ENCODE measurements at regions not wholly inside any gene's neighbourhood (a gene's known extent, or its start where the extent isn't known, plus 50 kb on each side); places are given as distances from the start of the nearest gene placed in this dataset.

DNA sequence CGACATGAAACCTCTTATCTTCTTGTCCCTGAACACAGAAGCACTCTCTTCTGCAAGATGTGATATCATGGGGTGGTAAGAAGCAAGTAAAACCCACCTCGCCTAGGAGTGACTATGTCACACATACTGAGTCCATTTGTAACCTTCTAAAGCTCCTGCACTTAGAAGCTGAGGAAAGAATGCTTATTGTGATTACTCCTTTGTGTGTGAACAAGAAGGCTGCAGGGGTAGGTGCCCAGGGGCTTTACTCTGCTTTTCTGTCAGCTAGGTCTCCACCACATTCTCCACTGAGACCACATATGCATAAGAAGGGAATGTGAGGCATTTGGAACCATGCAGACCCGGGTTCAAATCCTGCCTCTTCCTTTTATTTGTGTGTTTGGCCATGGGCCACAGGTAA, 144.3 kb downstream of the DMRTA2 start:
- no peak overlapping the region for H3K27ac ChIP-seq (ENCODE audit: low read depth in 1 of 2, low read length in 2 of 2)
- no peak overlapping the region for H3K4me3 ChIP-seq (replicated peaks in 1 of 3; ENCODE audit: low read depth in 2 of 3, low read length in 3 of 3)
- no peak overlapping the region for H3K4me2 ChIP-seq (replicated peaks; ENCODE audit: extremely low read depth, low read length, poor library complexity, severe bottlenecking)
- no peaks in the 10 kb centered on the region for H3K4me1 ChIP-seq (ENCODE audit: control insufficient read depth in 1 of 2, insufficient read depth in 2 of 2, low read length in 2 of 2)
- no peak overlapping the region for H2AFZ ChIP-seq (ENCODE audit: insufficient read depth, low read depth, low read length, poor library complexity, severe bottlenecking)
- H3K79me2 ChIP-seq (ENCODE audit: insufficient read depth, low read length) = no peaks in the 10 kb centered on the region
- H3K27me3 ChIP-seq (ENCODE audit: control insufficient read depth in 2 of 2, insufficient read depth in 2 of 2, low read length in 2 of 2) = no peaks in the 10 kb centered on the region
- Mint-ChIP-seq H3K4me3 (no peak overlapping the region), H3K4me1 (no peaks in the 10 kb centered on the region), H3K27ac (no peak overlapping the region), H3K36me3 (no peaks in the 10 kb centered on the region), H3K27me3 (ENCODE audit: low read depth in 3 of 3) (peaks cover 4 to 15% (median 15%) of the 10 kb centered on the region in 3 donors), H3K9me3 (no peaks in the 10 kb centered on the region)
- H4K20me1 ChIP-seq (ENCODE audit: insufficient read depth, low read length) = no peaks in the 10 kb centered on the region
- intact Hi-C loops (cut with micrococcal nuclease) = no loop called here
- TF ChIP-seq, protein P1, sequence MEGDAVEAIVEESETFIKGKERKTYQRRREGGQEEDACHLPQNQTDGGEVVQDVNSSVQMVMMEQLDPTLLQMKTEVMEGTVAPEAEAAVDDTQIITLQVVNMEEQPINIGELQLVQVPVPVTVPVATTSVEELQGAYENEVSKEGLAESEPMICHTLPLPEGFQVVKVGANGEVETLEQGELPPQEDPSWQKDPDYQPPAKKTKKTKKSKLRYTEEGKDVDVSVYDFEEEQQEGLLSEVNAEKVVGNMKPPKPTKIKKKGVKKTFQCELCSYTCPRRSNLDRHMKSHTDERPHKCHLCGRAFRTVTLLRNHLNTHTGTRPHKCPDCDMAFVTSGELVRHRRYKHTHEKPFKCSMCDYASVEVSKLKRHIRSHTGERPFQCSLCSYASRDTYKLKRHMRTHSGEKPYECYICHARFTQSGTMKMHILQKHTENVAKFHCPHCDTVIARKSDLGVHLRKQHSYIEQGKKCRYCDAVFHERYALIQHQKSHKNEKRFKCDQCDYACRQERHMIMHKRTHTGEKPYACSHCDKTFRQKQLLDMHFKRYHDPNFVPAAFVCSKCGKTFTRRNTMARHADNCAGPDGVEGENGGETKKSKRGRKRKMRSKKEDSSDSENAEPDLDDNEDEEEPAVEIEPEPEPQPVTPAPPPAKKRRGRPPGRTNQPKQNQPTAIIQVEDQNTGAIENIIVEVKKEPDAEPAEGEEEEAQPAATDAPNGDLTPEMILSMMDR (IDR thresholded peaks at IDR 0.05) = no peak
- H3K36me3 ChIP-seq (replicated peaks in 1 of 2; ENCODE audit: control insufficient read depth in 1 of 2, insufficient read depth in 2 of 2, low read length in 2 of 2) = no peaks in the 10 kb centered on the region
- H3K9me3 ChIP-seq (replicated peaks in 1 of 2; ENCODE audit: control insufficient read depth in 1 of 2, insufficient read depth in 1 of 2, low read length in 2 of 2) = no peaks in the 10 kb centered on the region
- no CpG with 5 or more reads among the region's 3 CpGs for WGBS (ENCODE audit: insufficient coverage)
- no peak overlapping the region for H3K9ac ChIP-seq (ENCODE audit: insufficient read depth, low read length, poor library complexity, severe bottlenecking)
- DNase-seq = no peak

GRCh38 chr1:50278410-50278809, 144.8 kb downstream of the DMRTA2 start:
- H3K27me3 Mint-ChIP-seq (ENCODE audit: low read depth in 3 of 3) = peaks cover 6 to 15% (median 15%) of the 10 kb centered on the region in 3 donors
- Histone ChIP-seq H3K27me3 (ENCODE audit: control insufficient read depth in 2 of 2, insufficient read depth in 2 of 2, low read length in 2 of 2) (no peaks in the 10 kb centered on the region), H3K4me1 (ENCODE audit: control insufficient read depth in 1 of 2, insufficient read depth in 2 of 2, low read length in 2 of 2) (no peaks in the 10 kb centered on the region), H3K9me3 (replicated peaks in 1 of 2; ENCODE audit: control insufficient read depth in 1 of 2, insufficient read depth in 1 of 2, low read length in 2 of 2) (no peaks in the 10 kb centered on the region), H3K9ac (ENCODE audit: insufficient read depth, low read length, poor library complexity, severe bottlenecking) (no peak overlapping the region), H4K20me1 (ENCODE audit: insufficient read depth, low read length) (no peaks in the 10 kb centered on the region), H3K36me3 (replicated peaks in 1 of 2; ENCODE audit: control insufficient read depth in 1 of 2, insufficient read depth in 2 of 2, low read length in 2 of 2) (no peaks in the 10 kb centered on the region), H3K4me2 (replicated peaks; ENCODE audit: extremely low read depth, low read length, poor library complexity, severe bottlenecking) (no peak overlapping the region), H3K79me2 (ENCODE audit: insufficient read depth, low read length) (no peaks in the 10 kb centered on the region), H2AFZ (ENCODE audit: insufficient read depth, low read depth, low read length, poor library complexity, severe bottlenecking) (no peak overlapping the region), H3K27ac (ENCODE audit: low read depth in 1 of 2, low read length in 2 of 2) (no peak overlapping the region), H3K4me3 (replicated peaks in 1 of 3; ENCODE audit: low read depth in 2 of 3, low read length in 3 of 3) (no peak overlapping the region)
- H3K27ac Mint-ChIP-seq = no peak overlapping the region
- TF ChIP-seq, protein P1 (IDR thresholded peaks at IDR 0.05) = no peak
- 63% methylated on average over 2 of the region's 7 CpGs for WGBS (ENCODE audit: insufficient coverage)
- H3K4me3 Mint-ChIP-seq = no peak overlapping the region
- DNase-seq = no peak
- no peaks in the 10 kb centered on the region for H3K36me3 Mint-ChIP-seq
- no peaks in the 10 kb centered on the region for H3K9me3 Mint-ChIP-seq
- no peaks in the 10 kb centered on the region for H3K4me1 Mint-ChIP-seq
- intact Hi-C loops (cut with micrococcal nuclease) = no loop called here

Measured in CD14-positive monocyte (primary cell).